Mesenteric fat pad (tissue), 1 donor: ENCODE measurements at regions not wholly inside any gene's neighbourhood (a gene's known extent, or its start where the extent isn't known, plus 50 kb on each side); places are given as distances from the start of the nearest gene placed in this dataset.
A peak's percentile ranks its signal among the peaks of the same experiment; 100 is the strongest.

Experiments used
- DNase-seq: peaks from one replicate; pipeline ENCODE4 v3.0.0-alpha.2; 2020; ENCODE audit warnings: low spot score
- donor health status: DM: yes; HTN: yes; CAD: no.

- peak; percentile 53 for DNase-seq
These were observed 219.0 kb downstream of the CDC5L start for GRCh38 chr6:44606504-44606903.

GRCh38 chr6:44606976-44607375 is 219.5 kb downstream of the CDC5L start:
- DNase-seq: no peak

- peak; percentile 12 for DNase-seq
These were observed 220.7 kb downstream of the CDC5L start for GRCh38 chr6:44608175-44608574.

DNA sequence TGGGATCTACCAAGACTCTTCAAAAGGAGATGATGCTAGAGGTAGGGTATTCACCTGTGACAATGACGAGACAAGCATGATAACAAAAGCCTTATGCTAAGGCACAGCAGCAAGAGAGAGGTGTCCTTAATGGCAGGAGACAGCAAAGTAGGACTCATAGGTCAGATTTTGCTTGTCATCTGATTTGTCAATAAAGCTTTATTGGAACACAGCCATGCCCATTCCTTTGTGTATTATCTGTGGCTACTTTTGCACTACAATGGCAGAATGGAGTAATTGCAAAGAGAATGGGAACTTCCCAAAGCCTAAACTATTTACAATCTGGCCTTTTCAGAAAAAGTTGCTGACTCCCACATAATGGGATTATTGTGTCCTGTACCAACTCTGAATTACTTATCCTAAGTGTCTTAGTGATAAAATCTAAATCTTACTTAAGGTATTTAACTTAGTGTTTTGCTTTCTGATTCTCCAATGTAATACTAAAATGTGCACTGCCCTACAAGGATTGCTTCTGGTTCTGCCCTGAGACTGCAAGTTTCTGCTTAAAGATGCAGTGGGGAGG is 221.6 kb downstream of the CDC5L start:
- no peak for DNase-seq

DNA sequence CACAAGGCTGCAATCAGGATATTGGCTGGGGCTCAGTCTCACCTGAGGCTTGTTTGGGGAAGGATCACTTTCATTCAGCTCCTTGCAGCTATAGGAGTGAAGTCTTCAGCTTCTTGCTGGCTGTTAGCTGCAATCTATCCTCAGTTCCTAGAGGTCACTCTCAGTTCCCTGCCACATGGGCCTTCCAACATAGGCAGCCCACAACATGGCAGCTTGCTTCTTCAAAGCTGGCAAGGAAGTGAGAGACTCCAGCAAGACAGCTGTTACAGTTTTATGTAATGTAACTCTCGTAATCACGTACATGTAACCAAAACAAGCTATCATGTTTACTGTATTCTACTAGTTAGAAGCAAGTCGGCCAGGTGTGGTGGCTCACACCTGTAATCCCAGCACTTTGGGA is 226.9 kb downstream of the CDC5L start:
- no peak for DNase-seq

- no peak for DNase-seq
These were observed 228.1 kb downstream of the CDC5L start for GRCh38 chr6:44615621-44616020.

DNA sequence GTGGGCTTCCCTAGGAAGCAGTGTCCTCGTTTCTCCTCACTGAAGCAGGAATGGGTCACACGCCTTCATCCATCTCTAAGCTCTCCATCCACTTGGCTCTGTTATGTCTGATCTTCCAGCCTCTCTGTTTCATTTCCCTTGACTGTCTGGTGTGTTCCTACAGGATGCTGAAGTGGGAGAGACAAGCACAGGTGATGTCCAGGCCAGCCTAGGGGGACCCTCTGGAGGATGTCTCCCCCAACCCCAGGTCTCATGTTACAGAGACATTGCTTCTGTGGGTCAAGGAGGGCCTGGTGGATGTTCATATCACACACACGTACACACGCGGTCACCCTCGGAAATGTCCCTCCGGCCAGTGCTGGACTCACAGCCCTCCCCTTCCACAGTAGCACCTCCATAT is 229.9 kb downstream of the CDC5L start:
- no peak for DNase-seq

DNA sequence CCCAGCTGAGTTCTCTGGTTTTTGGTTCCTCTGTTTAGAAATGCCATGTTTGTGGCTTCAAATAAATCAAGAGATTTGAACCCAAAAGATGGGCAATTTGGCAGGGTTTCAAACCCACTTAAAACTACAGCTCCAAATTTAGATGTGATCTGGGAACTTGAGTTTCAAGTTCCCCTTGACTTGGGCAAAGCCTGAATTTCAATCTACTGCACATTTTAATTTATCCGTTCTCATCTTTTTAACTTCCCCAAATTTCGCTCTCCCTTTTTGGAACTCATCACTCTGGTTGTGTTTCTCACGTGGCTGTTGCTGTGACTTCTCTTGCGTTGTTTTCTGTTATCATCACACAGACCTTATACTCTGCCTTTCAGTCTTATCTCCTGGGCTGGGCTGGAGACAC is 230.9 kb downstream of the CDC5L start:
- no peak for DNase-seq

DNA sequence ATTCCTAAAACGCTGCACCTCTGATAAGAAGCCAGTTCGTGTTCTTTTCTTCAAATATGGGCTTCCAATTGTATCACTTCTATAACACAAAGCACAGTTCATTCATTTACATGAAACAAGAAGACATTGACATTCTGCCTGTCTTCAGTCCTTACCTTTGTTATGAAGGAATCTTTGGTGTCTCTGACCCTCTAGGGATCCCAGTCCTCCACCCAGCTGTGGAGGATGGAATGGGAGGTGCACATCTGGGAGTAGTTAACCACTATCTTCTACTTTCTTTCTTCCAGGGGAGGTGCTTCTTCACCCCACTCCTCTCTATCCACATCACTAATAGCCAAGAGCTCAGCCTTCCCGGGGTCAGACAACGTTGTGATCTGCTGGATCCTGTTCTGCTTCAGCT is 233.4 kb downstream of the CDC5L start:
- DNase-seq: no peak

GRCh38 chr6:44621846-44622245 is 234.3 kb downstream of the CDC5L start:
- DNase-seq: no peak

DNA sequence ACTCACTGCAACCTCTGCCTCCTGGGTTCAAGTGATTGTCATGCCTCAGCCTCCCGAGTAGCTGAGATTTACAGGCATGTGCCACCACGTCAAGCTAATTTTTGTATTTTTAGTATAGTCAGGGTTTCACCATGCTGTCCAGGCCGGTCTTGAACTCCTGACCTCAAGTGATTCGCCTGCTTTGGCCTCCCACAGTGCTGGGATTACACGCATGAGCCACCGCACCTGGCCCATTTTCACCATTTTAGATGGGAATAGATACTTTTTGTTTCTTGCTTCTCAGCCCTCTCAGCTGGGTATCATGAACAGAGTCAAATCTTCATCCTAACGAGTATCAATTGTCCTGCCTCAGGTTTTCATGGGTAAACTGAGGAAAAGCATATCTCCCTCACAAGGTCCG is 235.0 kb downstream of the CDC5L start:
- no peak for DNase-seq

- DNase-seq: no peak
These were observed 235.4 kb downstream of the CDC5L start for GRCh38 chr6:44622956-44623355.

GRCh38 chr6:44624226-44624625 is 236.7 kb downstream of the CDC5L start:
- DNase-seq: no peak

DNA sequence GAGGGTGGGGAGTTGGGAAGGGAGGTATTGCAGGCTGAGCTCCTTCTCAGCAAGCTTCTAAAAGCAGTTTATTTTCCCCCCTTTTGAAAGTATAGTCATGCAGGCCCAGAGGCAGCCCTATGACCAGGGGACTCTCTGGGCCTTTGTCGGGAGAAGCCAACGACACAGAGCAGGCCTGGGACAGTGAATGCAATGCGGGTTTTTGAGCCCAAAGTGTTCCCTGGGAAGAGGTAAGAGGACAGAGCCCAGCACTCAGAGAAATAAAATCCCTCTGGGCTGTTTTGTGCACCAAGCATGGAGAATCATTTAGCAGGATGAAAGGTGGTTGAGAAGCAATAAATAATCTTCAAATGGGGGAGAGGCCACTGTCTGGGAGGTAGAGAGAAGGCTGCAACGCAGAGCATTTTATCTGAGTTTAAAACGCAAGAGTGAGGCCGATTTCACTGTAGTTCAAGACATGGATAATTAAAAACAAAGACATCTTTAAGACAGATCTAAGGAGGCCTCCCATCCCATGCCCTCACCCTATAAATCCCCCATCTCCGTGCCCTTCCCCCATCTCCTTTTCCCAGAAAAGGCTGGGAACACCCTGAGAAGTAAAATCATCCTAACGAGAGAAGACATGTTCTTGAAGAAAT is 237.5 kb downstream of the CDC5L start:
- no peak for DNase-seq

DNA sequence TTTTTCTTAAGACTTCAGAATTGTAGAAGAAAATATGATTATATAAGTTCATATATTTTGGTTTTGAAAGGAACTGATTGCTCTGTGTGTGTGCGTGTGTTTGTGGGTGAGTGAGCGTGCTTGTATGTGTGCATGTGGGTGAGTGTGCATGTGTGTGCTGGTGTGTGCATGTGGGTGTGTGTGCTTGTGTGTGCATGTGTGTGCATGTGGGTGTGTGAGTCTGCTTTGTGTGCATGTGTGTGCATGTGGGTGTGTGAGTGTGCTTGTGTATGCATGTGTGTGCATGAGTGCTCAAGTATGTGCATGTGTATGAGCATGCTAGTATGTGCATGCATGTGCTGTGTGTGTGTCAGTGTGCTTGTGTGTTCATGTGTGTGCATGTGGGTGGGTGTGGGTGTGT is 238.5 kb downstream of the CDC5L start:
- no peak for DNase-seq

DNA sequence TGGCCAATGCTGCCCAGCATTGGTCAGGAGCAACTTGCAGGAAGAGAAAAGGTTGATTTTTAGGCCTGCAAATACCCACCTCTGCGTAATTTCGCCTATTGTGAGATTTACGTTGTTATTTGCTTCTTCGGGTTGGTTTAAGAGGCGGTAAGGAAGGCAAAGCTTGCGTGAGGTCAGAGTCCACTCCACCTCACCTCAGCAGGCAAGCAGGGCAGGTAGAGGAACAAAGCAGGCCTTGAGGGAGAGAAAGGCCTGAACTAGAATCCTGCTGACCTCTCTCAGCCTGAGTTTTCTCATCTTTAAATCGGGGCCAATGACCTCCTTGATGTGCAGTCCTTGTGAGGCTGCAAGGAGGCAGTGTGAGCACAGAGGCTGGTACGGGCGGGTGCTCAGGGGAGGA is 239.1 kb downstream of the CDC5L start:
- no peak for DNase-seq

DNA sequence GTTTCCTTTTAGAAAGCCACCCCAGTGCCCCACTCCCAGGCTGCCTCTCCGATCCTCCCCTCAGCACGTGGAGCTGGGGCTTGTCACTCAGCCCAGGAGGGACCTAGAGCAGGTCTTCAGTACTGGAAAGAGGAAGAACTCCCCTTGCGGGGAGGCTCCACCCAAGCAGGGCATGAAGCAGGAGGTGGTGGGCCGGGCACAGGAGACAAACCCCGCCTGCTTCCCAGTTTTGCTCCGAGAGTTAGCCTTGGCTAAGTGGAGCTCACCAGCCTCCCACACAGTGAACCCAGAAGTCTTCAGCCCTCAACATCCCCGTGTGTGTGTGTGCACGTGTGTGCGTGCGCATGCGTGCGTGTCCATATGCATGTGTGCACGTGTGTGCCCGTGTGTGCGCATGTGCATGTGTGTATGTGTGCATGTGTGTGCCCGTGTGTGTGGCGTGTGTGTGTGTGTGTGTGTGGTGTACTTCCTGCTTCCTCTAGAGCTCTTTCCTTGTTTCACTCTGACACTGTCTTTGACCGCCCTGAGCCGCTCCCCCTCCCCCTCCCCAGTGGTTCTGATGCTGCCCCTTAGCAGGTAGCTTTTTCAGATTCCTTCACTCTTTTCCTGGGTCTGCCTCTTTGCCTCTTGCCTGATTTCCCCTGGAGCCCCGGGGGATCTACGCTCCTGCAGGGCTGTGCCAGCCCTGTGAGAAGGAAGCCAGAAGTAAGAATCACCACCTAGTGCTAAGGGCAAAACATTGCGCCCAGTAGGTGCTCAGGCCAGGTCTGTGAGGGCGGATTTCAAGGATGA is 239.8 kb downstream of the CDC5L start:
- DNase-seq: no peak

DNA sequence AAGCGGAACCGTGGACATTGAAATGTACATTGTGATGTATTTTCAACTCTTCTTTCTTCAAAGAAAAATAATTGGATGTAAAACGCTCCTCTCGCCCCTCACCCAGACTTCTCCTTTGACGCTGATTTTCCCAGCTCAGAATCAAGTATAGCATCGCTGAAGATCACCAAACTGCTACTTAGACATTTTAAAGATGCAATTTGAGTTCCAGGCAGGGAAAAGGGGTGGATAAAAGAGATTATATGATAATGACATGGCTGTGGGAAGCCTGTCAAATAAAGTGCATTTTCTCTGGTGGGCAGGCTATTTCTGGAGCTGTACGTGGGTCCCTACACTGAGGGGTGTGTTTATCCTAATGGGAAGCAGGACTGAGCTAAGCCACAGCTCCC is 240.4 kb downstream of the CDC5L start:
- no peak for DNase-seq

- no peak for DNase-seq
These were observed 240.8 kb downstream of the CDC5L start for GRCh38 chr6:44628347-44628746.

- no peak for DNase-seq
These were observed 242.1 kb downstream of the CDC5L start for GRCh38 chr6:44629636-44630035.

DNA sequence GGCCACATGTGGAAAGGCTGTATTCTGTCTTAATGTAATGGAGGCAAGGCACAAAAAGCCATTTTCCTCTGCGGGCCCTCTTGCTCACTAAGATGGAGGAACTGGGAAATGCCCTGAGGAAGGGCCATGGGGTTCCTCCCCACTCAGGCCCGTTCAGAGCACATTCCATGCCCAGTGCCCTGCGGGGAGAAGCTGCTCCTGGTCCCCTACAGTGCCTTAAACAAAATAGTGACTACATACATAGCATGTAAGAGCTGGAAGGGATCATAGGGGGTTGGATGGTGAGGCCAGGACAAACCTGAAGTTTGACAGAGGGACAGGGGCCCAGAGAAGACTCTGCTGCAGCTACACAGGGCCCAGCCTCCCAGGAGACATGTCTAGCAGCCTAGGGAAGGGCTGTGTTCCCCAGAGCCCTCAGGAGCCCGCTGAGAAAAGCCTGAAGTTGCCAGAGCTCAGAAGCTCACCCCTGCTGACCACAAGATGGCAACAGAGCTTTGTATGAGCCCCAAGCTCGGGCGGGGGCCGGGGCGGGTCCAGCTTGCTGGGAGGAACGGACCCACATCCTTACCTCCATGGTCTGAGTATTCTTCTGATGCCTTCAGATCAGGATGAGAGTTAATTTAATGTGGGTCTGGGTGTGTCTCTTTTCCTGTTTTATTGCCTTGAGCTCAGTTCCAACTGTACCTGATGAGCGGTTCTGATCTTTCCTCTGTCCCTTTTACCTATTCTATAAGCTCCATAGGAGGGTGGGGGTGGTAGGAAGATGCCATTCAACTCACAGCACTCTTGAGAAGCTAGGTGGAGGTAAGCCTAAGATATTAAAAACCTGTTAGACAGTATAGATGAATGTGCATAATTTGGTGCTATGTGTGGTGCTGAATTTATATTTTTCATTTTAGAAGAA is 242.9 kb downstream of the CDC5L start:
- DNase-seq: no peak

DNA sequence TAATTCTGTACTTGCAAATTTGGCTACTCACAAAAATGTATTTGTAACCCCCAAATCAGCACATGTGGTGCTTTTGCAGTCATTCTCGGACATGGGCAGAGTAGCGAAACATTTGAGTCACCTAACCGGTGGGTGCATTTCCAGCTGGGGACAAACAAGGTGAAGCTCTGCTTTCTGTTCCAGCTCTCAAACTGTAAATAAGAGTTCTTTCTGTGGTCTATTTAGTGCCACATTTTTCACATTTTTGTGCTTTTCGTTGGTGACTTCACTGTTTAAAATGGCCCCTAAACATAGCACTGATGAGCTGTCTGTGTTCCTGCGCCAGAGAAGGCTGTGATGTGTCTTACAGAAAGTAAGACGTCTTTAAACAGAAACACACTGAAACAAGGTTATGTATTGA is 244.5 kb downstream of the CDC5L start:
- DNase-seq: no peak
